ENCODE measurements at regions not wholly inside any gene's neighbourhood (a gene's known extent, or its start where the extent isn't known, plus 50 kb on each side); places are given as distances from the start of the nearest gene placed in this dataset.

GRCh38 chr3:30480587-30480986 is 125.8 kb upstream of the TGFBR2 start:
- TF ChIP-seq, protein P1, sequence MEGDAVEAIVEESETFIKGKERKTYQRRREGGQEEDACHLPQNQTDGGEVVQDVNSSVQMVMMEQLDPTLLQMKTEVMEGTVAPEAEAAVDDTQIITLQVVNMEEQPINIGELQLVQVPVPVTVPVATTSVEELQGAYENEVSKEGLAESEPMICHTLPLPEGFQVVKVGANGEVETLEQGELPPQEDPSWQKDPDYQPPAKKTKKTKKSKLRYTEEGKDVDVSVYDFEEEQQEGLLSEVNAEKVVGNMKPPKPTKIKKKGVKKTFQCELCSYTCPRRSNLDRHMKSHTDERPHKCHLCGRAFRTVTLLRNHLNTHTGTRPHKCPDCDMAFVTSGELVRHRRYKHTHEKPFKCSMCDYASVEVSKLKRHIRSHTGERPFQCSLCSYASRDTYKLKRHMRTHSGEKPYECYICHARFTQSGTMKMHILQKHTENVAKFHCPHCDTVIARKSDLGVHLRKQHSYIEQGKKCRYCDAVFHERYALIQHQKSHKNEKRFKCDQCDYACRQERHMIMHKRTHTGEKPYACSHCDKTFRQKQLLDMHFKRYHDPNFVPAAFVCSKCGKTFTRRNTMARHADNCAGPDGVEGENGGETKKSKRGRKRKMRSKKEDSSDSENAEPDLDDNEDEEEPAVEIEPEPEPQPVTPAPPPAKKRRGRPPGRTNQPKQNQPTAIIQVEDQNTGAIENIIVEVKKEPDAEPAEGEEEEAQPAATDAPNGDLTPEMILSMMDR (IDR thresholded peaks at IDR 0.05) = no peak
- TF ChIP-seq POLR2A (IDR thresholded peaks at IDR 0.05) = no peak
